Mesothelial cell of epicardium (in vitro differentiated cells): ENCODE measurements at regions not wholly inside any gene's neighbourhood (a gene's known extent, or its start where the extent isn't known, plus 50 kb on each side); places are given as distances from the start of the nearest gene placed in this dataset.
"Not testable (repeated sequence)": the region's sequence is repeated elsewhere in the genome, so short reads cannot be mapped to it uniquely, and the experiment has no call there.

Source experiments
- DNase-seq, 2 experiments: peaks; one replicate each; pipeline ENCODE4 v3.0.0; 2021; ENCODE audit warnings: low spot score in 2 of 2; ENCODE audit not compliant: unreplicated experiment in 2 of 2
- H3K27ac Mint-ChIP-seq: 2 replicates; pipeline ENCODE4 v1.8.0; 2021; ENCODE audit warnings: mixed read lengths
- H3K27me3 Mint-ChIP-seq: 2 replicates; pipeline ENCODE4 v1.8.0; 2021; ENCODE audit warnings: low read depth, mixed read lengths
- H3K36me3 Mint-ChIP-seq: 2 replicates; pipeline ENCODE4 v1.8.0; 2021; ENCODE audit warnings: mixed read lengths
- H3K4me1 Mint-ChIP-seq: 2 replicates; pipeline ENCODE4 v1.8.0; 2021; ENCODE audit warnings: mixed read lengths
- H3K4me3 Mint-ChIP-seq: 2 replicates; pipeline ENCODE4 v1.8.0; 2021; ENCODE audit warnings: mild to moderate bottlenecking, moderate library complexity, mixed read lengths
- H3K9me3 Mint-ChIP-seq: 2 replicates; pipeline ENCODE4 v1.8.0; 2021; ENCODE audit warnings: mixed read lengths
- TF ChIP-seq, protein P1 (sequence below): fragments of 200-600 bp; sonication (generic); IDR thresholded peaks from one replicate; pipeline ENCODE4 v1.5.0; 2021; ENCODE audit warnings: antibody characterized with exemption; ENCODE audit not compliant: unreplicated experiment

- H3K9me3 Mint-ChIP-seq = no peaks in the 10 kb centered on the region
- H3K4me3 Mint-ChIP-seq = no peak overlapping the region
- H3K36me3 Mint-ChIP-seq = no peaks in the 10 kb centered on the region
- no peak overlapping the region for H3K27ac Mint-ChIP-seq
- TF ChIP-seq, protein P1, sequence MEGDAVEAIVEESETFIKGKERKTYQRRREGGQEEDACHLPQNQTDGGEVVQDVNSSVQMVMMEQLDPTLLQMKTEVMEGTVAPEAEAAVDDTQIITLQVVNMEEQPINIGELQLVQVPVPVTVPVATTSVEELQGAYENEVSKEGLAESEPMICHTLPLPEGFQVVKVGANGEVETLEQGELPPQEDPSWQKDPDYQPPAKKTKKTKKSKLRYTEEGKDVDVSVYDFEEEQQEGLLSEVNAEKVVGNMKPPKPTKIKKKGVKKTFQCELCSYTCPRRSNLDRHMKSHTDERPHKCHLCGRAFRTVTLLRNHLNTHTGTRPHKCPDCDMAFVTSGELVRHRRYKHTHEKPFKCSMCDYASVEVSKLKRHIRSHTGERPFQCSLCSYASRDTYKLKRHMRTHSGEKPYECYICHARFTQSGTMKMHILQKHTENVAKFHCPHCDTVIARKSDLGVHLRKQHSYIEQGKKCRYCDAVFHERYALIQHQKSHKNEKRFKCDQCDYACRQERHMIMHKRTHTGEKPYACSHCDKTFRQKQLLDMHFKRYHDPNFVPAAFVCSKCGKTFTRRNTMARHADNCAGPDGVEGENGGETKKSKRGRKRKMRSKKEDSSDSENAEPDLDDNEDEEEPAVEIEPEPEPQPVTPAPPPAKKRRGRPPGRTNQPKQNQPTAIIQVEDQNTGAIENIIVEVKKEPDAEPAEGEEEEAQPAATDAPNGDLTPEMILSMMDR = no peak
- no peaks in the 10 kb centered on the region for H3K27me3 Mint-ChIP-seq
- H3K4me1 Mint-ChIP-seq = peaks cover under 1% of the 10 kb centered on the region
- no peak for DNase-seq
Measured at GRCh38 chr5:89537800-89538199, 654.8 kb upstream of the MEF2C start.

DNA sequence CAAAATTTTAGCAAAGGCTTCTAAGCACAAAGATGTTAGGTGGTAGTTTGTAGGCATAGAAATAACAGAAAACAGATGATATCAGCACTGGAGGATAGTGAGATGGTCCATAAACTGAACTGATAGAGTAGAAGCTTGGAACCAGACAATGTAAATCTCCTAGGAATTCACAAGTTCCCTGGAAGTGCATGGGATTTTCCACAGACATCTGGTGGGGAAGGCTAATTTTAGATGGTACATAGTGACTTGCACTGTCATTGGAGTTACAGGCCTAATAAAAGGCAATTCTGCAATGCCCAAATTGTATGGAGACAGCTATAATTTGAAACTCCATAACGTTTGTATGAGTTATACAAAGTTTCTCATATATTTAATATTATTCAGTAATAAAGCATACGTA is 653.0 kb upstream of the MEF2C start:
- H3K27ac Mint-ChIP-seq = no peak overlapping the region
- DNase-seq = no peak
- TF ChIP-seq, protein P1 = no peak
- no peaks in the 10 kb centered on the region for H3K36me3 Mint-ChIP-seq
- H3K4me3 Mint-ChIP-seq = no peak overlapping the region
- H3K27me3 Mint-ChIP-seq = no peaks in the 10 kb centered on the region
- no peaks in the 10 kb centered on the region for H3K4me1 Mint-ChIP-seq
- no peaks in the 10 kb centered on the region for H3K9me3 Mint-ChIP-seq

DNA sequence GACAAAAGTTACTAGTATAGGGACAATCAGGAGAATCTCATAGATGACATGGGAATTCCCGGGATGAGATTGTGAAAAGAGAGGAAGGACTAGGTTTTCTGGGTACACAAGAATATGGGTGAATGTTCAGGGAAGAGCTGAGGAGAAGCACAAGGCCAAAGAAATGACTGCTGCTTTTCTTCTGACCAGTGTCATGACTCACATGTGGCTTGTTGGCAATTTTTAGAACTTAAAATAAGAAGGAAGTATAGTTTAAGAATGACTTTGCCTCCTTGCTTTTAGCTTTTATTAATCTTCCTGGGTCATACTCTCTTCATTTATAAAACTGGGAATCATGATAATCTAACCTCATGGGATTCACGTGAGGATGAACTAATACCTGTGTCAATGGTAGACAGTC is 652.4 kb upstream of the MEF2C start:
- Mint-ChIP-seq H3K36me3 (no peaks in the 10 kb centered on the region), H3K9me3 (no peaks in the 10 kb centered on the region), H3K27ac (no peak overlapping the region), H3K4me3 (no peak overlapping the region), H3K27me3 (no peaks in the 10 kb centered on the region), H3K4me1 (no peaks in the 10 kb centered on the region)
- DNase-seq = no peak
- TF ChIP-seq, protein P1 = no peak

DNA sequence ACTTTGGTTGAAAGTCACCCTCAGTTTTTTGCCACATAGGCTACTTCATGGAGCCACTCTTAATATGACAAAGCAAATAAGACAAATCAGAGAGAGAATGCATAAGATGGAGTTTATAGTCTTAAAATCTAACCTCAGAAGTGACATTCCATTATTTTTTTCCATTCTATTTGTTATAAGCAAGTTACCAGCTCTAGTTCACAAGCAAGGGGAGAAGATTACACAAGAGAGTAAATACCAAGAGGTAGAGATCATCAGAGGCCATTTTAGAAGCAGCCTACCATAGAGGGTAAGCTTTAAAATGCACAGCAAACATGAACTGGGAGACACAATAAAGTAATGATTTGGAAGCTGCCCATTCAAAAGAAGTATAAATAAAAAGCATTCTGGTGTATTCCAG is 651.3 kb upstream of the MEF2C start:
- Mint-ChIP-seq H3K36me3 (no peaks in the 10 kb centered on the region), H3K4me1 (no peaks in the 10 kb centered on the region), H3K27me3 (no peaks in the 10 kb centered on the region), H3K9me3 (no peaks in the 10 kb centered on the region), H3K4me3 (no peak overlapping the region), H3K27ac (no peak overlapping the region)
- TF ChIP-seq, protein P1 = no peak
- no peak for DNase-seq

GRCh38 chr5:89524785-89525184 is 641.8 kb upstream of the MEF2C start:
- Mint-ChIP-seq H3K27ac (no peak overlapping the region), H3K36me3 (no peaks in the 10 kb centered on the region), H3K27me3 (no peaks in the 10 kb centered on the region), H3K9me3 (peaks cover 29% of the 10 kb centered on the region), H3K4me1 (no peaks in the 10 kb centered on the region), H3K4me3 (no peak overlapping the region)
- no peak for DNase-seq
- TF ChIP-seq, protein P1 = no peak

GRCh38 chr5:89523867-89524266 is 640.9 kb upstream of the MEF2C start:
- not testable (repeated sequence) for H3K4me1 Mint-ChIP-seq, H3K36me3 Mint-ChIP-seq, H3K27ac Mint-ChIP-seq, H3K4me3 Mint-ChIP-seq, DNase-seq, H3K27me3 Mint-ChIP-seq
- peaks cover 29% of the 10 kb centered on the region for H3K9me3 Mint-ChIP-seq
